DND-41 (cell line): ENCODE measurements at regions not wholly inside any gene's neighbourhood (a gene's known extent, or its start where the extent isn't known, plus 50 kb on each side); places are given as distances from the start of the nearest gene placed in this dataset.

Experiments used
- ATAC-seq: fragments of 200-7000 bp; cut with Tn5 transposase; 3 replicates; pipeline ENCODE4 v1.9.1; 2021; ENCODE audit warnings: low read depth; ENCODE audit not compliant: insufficient read depth
- DNase-seq: peaks from one replicate; pipeline ENCODE4 v3.0.0-alpha.2; 2020
- H2AFZ ChIP-seq: 2 replicates; pipeline ENCODE4 v1.6.0; 2012; ENCODE audit warnings: low read depth, low read length
- H3K27ac ChIP-seq: 2 replicates; pipeline ENCODE4 v1.5.1; 2012; ENCODE audit warnings: low read length, inconsistent platforms
- H3K27me3 ChIP-seq: fragments of 200-600 bp; sonication (generic); 2 replicates; pipeline ENCODE4 v1.6.0; 2012; ENCODE audit warnings: low read length, mild to moderate bottlenecking, inconsistent platforms; ENCODE audit not compliant: insufficient read depth, poor library complexity
- H3K36me3 ChIP-seq: 2 replicates; pipeline ENCODE4 v1.5.1; 2012; ENCODE audit warnings: low read length, inconsistent platforms; ENCODE audit not compliant: insufficient read depth
- H3K4me1 ChIP-seq: 2 replicates; pipeline ENCODE4 v1.5.1; 2012; ENCODE audit warnings: mild to moderate bottlenecking, low read length; ENCODE audit not compliant: insufficient read depth
- H3K4me2 ChIP-seq: 2 replicates; pipeline ENCODE4 v1.6.0; 2012; ENCODE audit warnings: mild to moderate bottlenecking, moderate library complexity, low read length, inconsistent platforms; ENCODE audit not compliant: insufficient read depth
- H3K4me3 ChIP-seq, 2 experiments: fragments of 200-600 bp in 1 of 2; shearing (Covaris generic) in 1 of 2; 2 replicates each; pipeline ENCODE4 v1.5.1; 2012 to 2016; ENCODE audit warnings: inconsistent platforms in 2 of 2, low read length in 2 of 2, mild to moderate bottlenecking in 2 of 2, low read depth in 1 of 2, moderate library complexity in 1 of 2
- H3K79me2 ChIP-seq: 2 replicates; pipeline ENCODE4 v1.6.0; 2012; ENCODE audit warnings: low read length, inconsistent platforms; ENCODE audit not compliant: insufficient read depth
- H3K9ac ChIP-seq: 2 replicates; pipeline ENCODE4 v1.6.0; 2012; ENCODE audit warnings: low read depth, mild to moderate bottlenecking, inconsistent platforms, low read length, moderate library complexity
- H3K9me3 ChIP-seq: 2 replicates; pipeline ENCODE4 v1.5.1; 2012; ENCODE audit warnings: low read length, moderate library complexity, mild to moderate bottlenecking, inconsistent platforms; ENCODE audit not compliant: insufficient read depth, severe bottlenecking
- H4K20me1 ChIP-seq: 2 replicates; pipeline ENCODE4 v1.6.0; 2012; ENCODE audit warnings: low read length; ENCODE audit not compliant: insufficient read depth
- EZH2 ChIP-seq: IDR thresholded peaks from 3 replicates; pipeline ENCODE4 v1.6.1; 2012; ENCODE audit warnings: borderline replicate concordance, low read depth, mild to moderate bottlenecking, moderate library complexity, low read length, inconsistent platforms; ENCODE audit not compliant: severe bottlenecking
- TF ChIP-seq, protein P1 (sequence below): IDR thresholded peaks from 2 replicates; pipeline ENCODE4 v1.5.1; 2012; ENCODE audit warnings: borderline replicate concordance, low read length, moderate library complexity, mild to moderate bottlenecking; ENCODE audit not compliant: poor library complexity, severe bottlenecking; ENCODE audit errors: extremely low read depth

- no peak overlapping the region for H2AFZ ChIP-seq
- H3K4me2 ChIP-seq, result no peak overlapping the region
- H3K27ac ChIP-seq, result no peak overlapping the region
- H3K4me1 ChIP-seq, result no peaks in the 10 kb centered on the region
- H3K9ac ChIP-seq, result no peak overlapping the region
- no peaks in the 10 kb centered on the region for H3K79me2 ChIP-seq
- no peak for TF ChIP-seq EZH2
- TF ChIP-seq, protein P1, sequence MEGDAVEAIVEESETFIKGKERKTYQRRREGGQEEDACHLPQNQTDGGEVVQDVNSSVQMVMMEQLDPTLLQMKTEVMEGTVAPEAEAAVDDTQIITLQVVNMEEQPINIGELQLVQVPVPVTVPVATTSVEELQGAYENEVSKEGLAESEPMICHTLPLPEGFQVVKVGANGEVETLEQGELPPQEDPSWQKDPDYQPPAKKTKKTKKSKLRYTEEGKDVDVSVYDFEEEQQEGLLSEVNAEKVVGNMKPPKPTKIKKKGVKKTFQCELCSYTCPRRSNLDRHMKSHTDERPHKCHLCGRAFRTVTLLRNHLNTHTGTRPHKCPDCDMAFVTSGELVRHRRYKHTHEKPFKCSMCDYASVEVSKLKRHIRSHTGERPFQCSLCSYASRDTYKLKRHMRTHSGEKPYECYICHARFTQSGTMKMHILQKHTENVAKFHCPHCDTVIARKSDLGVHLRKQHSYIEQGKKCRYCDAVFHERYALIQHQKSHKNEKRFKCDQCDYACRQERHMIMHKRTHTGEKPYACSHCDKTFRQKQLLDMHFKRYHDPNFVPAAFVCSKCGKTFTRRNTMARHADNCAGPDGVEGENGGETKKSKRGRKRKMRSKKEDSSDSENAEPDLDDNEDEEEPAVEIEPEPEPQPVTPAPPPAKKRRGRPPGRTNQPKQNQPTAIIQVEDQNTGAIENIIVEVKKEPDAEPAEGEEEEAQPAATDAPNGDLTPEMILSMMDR, result no peak
- H3K27me3 ChIP-seq, result peaks cover 7% of the 10 kb centered on the region
- H3K9me3 ChIP-seq, result no peaks in the 10 kb centered on the region
- no peak overlapping the region for H3K4me3 ChIP-seq
- DNase-seq, result no peak
- H4K20me1 ChIP-seq, result no peaks in the 10 kb centered on the region
- ATAC-seq, result no peak
- H3K36me3 ChIP-seq, result no peaks in the 10 kb centered on the region
Measured at GRCh38 chr10:28800144-28800543, 122.8 kb downstream of the BAMBI start.

GRCh38 chr10:28801247-28801646 lies 123.9 kb downstream of the BAMBI start:
- TF ChIP-seq, protein P1, result no peak
- no peak for TF ChIP-seq EZH2
- peaks cover 7% of the 10 kb centered on the region for H3K27me3 ChIP-seq
- H3K4me3 ChIP-seq, result no peak overlapping the region
- no peak overlapping the region for H2AFZ ChIP-seq
- no peaks in the 10 kb centered on the region for H3K9me3 ChIP-seq
- no peaks in the 10 kb centered on the region for H3K79me2 ChIP-seq
- H3K4me1 ChIP-seq, result no peaks in the 10 kb centered on the region
- no peaks in the 10 kb centered on the region for H4K20me1 ChIP-seq
- no peak overlapping the region for H3K9ac ChIP-seq
- ATAC-seq (no peak), DNase-seq (no peak)
- H3K27ac ChIP-seq, result no peak overlapping the region
- H3K4me2 ChIP-seq, result no peak overlapping the region
- no peaks in the 10 kb centered on the region for H3K36me3 ChIP-seq

DNA sequence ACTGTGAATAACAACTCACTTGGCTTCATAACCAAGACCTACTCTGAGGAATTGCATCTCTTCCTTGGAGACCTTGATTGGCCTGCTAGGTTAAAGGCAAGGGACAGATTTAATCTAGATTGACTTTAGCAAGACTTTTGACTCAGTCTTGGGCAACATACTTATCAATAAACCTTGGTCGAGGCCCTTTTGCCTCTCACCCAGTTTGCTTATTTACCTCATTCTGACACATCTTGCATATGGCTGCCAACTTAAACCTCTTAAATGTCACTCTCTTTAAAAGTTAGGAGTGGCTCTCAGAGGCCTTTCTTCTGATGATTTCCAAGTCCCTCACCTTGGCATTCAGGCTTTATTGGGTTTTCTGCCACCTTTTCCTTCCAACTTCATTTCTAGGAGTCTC lies 124.5 kb downstream of the BAMBI start:
- ATAC-seq (no peak), DNase-seq (no peak)
- Histone ChIP-seq H3K27me3 (peaks cover 9% of the 10 kb centered on the region), H3K27ac (no peak overlapping the region), H3K4me3 (no peak overlapping the region), H4K20me1 (no peaks in the 10 kb centered on the region), H3K4me2 (no peak overlapping the region), H3K36me3 (no peaks in the 10 kb centered on the region), H3K9ac (no peak overlapping the region), H3K9me3 (no peaks in the 10 kb centered on the region), H2AFZ (no peak overlapping the region), H3K4me1 (no peaks in the 10 kb centered on the region), H3K79me2 (no peaks in the 10 kb centered on the region)
- TF ChIP-seq, protein P1, result no peak
- TF ChIP-seq EZH2, result no peak

DNA sequence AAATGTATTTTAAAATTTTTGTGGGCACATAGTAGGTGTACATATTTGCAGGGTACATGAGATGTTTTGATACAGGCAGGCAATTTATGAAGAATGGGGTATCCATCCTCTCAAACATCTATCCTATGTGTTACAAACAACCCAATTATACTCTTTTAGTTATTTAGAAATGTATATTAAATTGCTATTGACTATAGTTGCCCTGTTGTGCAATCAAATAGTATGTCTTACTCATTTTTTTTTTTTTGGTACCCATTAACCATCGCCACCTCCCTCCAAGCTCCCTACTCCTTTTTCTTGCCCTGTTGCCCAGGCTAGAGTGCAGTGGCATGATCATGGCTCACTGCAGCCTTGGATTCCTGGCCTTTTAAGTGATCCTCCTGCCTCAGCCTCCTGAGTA lies 128.1 kb downstream of the BAMBI start:
- H3K79me2 ChIP-seq, result no peaks in the 10 kb centered on the region
- H3K9ac ChIP-seq, result no peak overlapping the region
- no peak overlapping the region for H3K27ac ChIP-seq
- H2AFZ ChIP-seq, result no peak overlapping the region
- no peak for DNase-seq
- ATAC-seq, result no peak
- no peaks in the 10 kb centered on the region for H3K36me3 ChIP-seq
- no peaks in the 10 kb centered on the region for H4K20me1 ChIP-seq
- H3K4me2 ChIP-seq, result no peak overlapping the region
- no peak for TF ChIP-seq EZH2
- TF ChIP-seq, protein P1, result no peak
- no peak overlapping the region for H3K4me3 ChIP-seq
- peaks cover 5% of the 10 kb centered on the region for H3K27me3 ChIP-seq
- H3K9me3 ChIP-seq, result no peaks in the 10 kb centered on the region
- H3K4me1 ChIP-seq, result no peaks in the 10 kb centered on the region
